Activated gamma-delta T cell (primary cell): ENCODE measurements at regions not wholly inside any gene's neighbourhood (a gene's known extent, or its start where the extent isn't known, plus 50 kb on each side); places are given as distances from the start of the nearest gene placed in this dataset.

ENCODE experiments used
- DNase-seq: peaks from one replicate; lab custom pipeline; 2025; lab: John Stamatoyannopoulos, UW

DNA sequence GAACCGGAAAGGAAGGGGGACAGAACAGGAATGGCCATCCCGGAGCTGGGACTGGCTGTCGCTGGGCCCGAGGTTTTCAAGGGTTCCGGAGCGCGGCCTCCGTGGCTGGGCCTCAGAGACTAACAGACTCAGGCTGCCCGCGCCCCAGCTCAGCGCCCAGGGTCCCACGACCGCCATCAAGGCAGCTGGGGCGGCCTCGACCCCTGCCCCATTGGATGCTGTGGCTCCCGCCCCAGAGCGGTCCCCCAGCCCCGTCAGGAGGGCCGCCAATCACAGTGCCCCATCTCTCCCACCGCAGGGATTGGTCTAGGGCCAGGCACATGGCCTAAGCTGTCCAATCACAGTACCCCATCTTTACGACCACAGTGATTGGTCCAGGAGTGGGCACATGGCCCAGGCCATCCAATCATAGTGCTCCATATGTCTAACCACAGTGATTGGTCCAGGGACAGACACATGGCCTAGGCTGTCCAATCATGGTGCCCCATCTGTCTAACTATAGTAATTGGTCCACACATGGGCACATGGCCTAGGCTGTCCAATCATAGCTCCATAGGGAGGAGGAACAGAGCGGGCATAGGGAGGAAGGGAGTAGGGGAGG lies 105.3 kb upstream of the NKX1-1 start:
- no peak for DNase-seq

DNA sequence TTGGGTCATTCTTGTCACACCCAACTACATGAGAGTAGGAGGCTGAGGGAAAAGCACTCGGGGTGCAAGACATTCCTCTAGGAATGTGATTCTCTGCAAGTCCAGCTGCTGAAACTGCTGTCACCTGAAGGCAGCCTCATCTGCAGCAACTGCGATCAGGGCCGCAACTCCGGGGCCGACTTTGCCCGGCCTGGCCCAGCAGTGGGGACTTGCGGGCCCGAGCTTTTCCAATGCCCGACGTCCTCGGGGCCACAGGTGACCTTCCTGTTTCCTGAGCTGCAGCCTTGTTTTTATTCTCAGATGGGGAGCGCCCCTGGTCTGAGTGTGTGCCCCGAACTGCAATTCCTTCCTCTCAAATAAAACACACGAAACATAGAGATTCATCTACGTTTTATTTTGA lies 104.7 kb upstream of the NKX1-1 start:
- no peak for DNase-seq

DNA sequence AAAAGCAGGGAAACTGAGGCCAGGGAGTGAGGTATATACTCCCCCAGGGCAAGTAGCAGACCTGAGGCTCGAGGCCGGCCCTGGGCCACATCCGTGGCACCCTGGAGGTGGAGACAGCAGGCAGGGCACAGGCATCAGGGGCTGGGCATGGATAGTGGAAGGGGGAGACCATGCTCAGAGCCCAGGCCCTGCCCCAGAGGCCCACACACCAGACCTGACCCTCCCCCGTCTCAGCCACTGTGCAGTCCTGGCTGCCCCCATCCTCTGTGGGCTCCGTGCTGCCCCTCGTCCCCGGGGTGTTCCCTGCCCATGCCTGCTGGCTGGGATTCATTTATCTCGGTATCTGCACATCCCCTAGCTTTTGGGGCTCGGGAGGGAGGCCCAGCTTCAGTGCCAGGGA lies 103.1 kb upstream of the NKX1-1 start:
- DNase-seq, result no peak

DNA sequence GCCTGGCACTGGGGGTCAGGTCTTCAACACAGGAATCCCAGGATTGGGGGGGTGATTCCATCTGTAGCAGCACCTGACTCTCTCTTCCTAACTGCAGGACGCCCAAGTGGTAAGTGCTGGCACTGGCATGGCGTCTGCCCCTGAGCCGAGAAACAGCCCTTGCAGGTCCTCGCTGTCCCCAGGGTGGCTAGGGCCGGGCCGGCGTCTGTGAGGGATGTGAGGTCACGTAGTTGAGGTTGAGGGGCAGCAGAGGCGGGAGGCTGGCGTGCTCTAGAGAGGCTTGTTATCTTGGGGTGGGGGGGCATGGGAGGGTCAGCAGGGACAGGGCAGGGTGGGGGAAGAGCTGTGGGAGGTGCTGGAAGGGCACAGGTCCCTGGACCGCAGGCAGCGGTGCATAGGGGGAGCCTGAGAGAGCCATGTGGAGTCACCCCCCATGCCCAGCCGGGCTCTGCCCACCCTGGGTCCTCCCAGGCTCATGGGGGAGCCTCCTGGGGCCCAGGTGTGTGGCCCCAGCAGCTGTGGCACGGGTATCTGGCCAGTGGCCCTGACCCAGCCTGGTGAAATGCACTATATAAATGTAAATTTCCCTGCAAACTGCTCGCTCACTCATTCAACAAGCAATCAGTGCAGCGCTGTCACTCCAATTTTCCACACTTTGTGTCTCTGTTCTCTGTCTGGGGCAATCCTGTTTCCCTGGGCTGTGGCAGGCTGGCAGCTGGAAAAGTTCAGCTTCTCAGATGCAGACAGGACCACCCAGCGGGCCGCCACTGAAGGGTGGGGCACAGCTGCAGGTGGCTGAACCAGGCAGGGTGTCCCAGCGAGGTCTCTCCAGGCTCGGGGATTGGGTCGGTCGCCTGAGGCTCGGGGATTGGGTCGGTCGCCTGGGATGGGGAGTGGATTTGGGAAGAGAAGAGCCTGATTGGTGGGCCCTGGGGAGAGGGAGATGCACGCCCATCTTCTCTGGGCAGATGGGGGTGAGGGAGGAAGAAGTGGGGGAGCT lies 102.2 kb upstream of the NKX1-1 start:
- no peak for DNase-seq

DNA sequence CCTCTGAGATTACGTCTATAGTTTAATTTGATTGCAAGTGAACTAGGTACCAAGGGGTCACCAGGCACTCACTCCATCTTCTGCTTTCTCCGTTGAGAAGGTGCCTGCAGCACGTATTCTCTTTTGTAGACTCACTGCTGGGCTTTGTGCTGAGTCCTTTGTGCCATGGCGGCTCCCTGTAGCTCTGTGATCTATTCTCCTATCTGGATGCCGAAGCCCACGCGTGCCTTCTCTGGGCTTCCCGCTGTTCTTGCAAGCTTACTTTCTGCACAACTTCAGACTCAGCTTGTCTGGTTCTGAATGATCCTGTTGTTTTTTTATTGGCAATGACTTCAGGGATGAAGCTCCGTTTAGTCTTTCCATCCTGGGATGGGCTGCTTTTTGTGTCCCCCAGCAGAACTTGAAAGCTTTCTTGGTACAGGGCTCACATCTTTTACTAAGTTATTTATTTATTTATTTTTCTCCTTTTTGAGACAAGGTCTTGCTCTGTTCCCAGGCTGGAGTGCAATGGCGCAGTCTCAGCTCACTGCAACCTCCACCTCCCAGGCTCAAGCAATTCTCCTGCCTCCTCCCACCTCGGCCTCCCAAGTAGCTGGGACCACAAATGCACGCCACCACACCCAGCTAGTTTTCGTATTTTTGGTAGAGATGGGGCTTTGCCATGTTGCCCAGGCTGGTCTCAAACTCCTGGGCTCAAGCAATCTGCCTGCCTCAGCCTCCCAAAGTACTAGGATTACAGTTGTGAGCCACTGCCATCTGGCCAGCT lies 100.9 kb upstream of the NKX1-1 start:
- DNase-seq, result no peak

DNA sequence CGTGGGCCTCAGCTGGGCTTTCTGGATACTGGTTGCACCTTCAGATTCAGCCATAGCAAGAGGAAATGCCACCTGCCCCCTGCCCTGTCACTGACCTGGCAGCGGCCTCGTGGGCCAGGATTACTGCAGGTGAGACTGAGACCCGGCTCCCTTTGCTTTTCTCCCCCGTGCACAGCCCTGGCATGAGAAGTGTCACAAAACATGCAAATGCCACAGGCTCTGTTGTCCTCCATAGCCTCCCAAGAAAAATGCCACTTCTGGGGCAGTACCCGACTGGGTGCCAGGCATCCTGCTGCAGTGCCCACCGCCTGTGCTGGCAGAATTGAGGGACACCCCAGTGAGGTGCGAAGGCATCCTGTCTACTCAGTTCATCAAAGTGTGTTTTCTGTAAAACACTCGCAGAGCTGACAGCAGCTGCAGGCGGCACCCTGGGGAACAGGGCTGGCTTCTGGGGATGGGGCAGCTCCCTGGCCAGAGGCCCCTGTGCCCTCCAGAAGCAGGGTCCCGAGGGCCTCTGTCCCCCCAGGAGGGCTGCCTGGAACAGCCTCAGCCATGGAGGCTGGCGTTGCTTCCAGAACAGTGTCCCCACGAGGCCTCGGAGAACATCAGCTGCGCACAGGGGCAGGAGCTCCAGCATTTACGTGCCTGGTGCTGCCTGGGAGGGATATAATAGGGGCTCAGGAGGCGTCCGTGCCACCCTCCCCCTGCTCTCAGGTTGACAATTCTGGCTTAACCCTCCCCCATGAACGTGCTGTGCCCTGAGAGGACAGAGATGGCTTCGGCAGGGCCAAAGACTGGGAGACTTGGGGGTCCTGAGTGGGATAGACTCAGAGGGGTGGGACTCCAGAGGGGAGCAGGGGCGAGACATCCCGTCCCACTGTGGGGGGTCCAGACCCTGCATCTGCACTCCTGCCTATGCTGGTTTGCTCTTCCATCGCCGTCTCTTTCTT lies 99.5 kb upstream of the NKX1-1 start:
- DNase-seq, result no peak

DNA sequence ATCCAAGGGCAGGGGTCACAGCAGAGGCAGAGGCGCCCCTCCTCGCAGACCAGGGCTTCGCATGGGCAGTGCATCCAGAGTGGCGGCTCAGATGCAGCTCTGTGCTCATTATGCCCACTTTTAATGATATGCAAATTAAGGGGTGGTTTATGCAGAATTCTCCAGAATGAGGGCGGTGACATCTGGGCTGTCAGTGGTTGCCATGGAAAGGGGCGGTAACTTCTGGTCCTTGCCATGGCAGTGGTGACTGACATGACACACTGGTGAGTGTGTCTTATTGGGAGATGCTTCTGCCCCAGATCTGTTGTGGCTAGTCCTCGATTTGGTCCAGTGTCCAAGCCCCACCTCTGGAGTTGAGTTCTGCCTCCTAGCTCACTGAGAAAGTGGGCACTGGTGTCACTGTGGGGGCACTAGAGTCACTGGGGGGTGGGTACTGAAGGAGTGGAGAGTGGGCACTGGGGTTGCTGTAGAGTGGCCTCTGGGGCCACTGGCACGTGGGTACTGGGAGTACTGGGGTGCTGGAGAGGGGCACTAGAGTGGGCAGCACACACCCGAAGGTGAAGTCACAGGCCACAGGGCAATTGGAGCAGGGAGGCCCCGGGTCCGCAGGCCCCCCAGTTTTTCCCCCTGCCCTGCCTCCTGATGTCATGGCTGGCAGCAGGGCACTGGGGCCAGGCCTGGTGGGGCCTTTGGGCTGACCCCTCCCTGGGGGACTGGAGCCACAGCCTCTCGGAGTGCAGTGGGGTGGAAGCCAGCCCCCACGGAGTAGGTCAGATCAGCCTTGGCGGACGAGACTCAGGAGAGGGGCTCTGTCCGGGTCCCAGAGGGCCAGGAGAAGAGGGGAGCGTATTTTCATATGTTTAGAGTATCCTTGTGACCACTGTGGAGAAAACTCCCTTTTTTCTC lies 98.6 kb upstream of the NKX1-1 start:
- DNase-seq, result no peak

DNA sequence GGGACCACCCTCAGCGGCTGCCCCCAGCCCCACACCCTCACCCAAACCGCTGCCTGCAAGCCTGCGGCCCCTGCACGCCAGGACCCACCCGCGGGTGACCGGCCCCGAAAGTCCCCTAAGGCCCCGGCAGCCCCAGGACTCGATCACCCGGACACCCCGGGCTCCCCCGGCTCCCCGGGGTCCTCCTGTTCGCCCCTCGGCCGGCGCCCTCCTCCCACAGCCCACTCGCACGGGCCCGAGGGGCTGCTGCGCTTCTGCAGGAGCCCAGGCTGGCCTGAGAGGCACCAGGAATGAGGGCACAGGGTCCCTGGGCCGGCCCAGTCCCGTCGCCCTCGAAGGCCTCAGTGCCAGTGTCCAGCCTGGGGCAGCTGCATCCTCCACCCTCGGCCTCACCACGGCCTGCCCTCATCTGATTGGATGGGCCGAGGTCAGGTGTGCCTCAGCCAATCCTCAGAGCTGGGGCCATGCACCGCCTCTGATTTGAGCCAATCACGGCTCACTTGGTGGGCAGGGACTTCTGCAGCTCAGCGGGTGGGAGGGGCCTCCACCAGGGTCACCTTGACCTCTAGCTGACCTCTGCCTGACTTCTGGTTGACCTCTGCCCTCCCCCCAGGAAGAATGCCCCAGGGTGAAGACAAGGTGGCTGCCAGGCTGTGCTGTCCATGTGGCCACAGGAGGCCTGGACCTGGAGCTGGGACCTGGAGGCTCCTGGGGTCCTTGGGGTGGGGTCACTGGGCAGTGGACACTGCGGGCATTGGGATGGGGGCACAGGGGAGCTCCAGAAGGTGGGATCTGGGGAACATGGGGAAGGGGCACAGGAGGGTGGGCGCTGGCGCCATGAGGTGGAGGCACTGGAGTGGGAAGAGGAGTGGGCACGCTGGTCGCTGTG lies 97.6 kb upstream of the NKX1-1 start:
- DNase-seq, result no peak

DNA sequence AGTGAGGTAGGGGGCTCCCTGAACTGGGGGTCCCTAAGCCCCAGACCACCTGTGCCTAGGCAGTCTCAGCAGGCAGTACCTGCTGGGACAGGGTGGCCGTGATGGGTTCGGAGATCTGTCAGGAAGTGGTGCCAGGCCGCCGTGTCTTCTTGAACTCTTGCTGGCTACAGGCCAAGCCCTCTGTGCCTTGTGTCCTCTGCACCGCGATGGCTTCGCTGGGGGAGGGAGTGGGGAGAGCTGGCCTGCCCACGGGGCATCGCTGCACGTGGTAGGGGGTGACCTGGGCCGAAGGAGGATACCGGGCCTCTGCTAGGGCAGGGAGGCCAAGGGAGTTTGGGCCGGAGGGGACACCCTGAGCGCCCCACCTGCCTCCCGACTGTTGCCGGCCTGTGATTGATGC lies 96.7 kb upstream of the NKX1-1 start:
- DNase-seq, result no peak

DNA sequence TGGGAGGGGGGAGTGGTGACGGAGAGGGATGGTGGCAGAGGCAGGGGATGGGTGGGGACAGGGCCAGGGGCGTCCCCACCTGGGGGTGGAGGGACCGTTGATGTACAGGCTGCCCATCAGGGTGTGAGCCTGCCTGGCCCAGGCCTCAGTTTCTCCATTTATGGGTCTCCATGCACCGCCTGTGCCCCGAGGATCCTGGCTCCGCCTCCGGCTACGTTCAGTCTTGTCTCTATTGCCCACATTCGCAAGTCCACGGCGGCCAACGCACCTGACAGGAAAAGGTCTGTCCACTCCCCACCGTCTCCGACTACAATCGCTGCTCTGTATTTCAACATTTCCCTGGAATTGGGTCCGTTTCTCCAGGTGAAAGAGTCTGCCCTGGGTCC lies 96.3 kb upstream of the NKX1-1 start:
- no peak for DNase-seq

DNA sequence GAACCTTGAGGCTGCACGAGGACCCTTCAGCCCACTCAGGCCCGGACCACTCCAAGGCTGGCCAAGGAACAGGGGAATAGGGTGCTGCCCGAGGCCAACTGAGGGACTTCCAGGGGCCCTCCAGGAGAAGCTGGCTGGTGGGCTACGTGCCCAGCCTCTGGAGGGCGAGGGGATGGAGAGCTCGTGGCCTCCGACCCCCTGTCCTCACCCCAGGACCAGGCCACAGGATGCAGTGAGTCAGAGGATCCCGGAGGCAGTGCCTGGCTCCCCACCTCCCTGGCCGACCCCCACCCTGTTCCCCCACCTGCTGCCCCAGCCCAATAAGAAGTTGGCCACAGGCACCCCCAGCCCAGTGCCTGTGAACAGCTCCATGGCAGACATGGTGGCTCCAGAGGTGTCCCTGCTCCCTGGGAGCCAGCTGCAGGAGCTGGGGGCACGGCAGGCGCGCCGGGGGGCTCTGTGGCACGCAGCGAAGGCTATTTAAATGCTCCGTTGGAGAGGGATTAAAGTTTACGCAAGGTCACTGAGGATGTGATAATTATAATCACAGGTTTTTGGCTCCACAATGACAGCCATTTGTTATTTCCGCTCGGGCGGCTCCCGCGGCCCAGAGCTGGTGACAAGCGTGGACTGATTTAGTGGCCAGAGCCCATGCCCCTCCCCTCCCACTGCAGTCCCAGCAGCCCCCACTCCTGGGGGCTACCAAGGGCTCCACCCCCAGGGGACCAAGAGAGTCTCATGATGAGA lies 95.7 kb upstream of the NKX1-1 start:
- no peak for DNase-seq

DNA sequence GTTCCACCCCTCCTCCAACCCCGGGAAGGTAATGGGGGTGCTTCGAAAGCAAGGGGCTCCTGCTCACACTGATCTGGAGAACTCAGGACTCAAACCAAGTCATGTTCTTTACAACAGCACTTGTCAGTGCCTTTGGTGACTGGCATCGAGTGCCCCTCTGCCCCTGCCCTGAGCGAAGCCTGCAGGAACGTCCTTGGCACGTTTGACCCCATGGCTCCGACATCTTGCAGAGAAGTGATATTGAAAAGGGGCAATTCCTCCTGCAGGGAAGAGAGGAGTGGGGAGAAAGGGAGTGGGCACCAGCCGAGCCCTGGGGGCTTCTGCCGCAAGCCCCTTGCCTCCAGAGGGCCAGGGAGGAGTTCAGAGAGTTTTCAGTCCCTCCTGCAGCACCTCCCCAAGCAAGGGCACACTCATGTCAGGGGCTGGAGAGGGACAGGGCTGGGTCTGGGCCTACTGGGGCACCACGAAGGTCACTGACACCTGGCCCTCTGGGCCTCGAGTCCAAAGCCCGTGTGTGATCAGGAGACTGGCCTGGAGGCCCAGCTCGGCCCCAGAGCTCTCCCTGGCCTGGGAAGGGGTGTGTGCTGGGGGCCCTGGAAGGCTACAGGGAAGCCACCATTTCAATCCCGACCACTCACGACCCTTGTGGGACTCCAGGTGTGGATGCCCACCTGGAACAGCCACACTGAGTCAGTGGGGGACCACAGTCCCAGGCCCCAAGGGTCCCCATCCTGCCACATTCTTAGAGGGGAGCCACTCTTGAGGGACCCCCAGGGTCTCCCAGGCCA lies 94.9 kb upstream of the NKX1-1 start:
- DNase-seq, result no peak

DNA sequence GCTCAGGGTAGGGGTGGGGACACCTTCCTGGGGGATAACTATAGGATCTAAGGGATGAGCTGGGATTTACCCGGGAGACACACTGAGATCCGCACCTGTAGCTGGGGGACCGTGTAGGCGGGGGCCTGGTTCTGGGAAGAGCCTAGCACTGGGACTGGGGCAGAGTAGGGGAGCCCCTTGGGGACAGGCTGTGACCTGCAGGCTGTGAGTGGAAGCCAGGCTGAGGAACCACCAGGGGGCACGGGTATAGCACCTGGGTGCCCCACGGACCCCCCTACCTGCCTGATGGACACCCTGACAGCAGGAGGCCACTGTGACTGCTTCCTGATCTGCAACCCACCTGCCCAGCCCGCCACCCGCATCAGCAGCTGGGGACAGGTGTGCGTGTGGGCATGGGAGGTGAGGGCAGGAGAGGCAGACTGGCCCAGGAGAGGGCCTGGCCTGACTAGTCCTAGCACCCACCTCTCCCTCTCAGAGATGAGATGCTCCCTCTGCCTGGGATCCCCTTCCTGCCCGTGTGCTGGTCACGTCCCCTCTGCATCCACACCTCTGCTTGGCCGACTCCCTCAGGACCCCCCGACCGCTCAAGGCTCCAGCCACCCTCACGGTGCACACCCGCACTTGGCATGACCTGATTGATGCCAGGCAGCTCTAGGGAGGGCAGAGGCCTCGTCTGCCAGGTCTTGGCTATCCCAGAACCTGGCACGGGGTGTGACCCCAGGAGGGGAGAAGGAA lies 94.2 kb upstream of the NKX1-1 start:
- DNase-seq, result no peak

DNA sequence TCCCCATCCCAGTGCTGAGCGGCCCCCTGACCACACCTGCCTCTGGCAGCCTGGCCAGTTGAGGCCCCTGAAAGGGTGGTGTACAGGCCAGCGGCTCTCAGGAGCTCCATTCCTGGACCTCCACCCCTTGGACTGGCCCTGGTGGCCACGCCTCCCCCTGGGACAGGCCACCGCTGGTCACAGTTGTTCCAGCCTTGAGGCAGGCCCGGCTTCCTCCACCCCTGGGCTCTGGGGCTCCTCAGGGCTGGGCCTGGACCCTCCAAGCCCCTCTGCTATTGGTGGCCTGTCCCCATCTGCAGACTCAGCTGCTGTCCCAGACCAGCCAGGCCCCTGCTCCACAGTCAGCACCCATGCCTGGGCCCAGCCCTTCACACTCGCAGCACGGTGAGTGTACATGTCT lies 93.2 kb upstream of the NKX1-1 start:
- no peak for DNase-seq

DNA sequence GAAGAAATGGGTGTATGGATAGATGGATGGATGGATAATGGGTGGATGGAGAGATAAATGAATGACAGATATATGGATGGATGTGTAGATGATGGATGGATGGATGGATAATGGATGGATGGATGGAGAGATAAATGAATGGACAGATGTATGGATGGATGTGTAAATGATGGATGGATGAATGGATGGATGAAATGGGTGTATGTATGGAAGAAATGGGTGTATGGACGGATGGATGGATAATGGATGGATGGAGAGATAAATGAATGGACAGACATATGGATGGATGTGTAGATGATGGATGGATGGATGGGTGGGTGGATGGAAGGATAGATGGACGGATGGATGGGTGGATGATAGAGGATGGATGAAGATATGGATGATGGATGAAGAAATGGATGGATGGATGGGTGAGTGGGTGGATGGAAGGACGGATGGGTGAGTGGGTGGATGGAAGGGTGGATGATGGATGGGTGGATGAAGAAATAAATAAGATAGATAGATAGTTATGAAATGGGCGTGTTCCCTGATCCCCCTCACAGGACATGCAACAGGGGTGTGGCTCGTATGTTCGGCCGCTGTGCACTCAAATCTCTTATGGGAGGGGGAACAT lies 91.1 kb upstream of the NKX1-1 start:
- DNase-seq, result no peak

DNA sequence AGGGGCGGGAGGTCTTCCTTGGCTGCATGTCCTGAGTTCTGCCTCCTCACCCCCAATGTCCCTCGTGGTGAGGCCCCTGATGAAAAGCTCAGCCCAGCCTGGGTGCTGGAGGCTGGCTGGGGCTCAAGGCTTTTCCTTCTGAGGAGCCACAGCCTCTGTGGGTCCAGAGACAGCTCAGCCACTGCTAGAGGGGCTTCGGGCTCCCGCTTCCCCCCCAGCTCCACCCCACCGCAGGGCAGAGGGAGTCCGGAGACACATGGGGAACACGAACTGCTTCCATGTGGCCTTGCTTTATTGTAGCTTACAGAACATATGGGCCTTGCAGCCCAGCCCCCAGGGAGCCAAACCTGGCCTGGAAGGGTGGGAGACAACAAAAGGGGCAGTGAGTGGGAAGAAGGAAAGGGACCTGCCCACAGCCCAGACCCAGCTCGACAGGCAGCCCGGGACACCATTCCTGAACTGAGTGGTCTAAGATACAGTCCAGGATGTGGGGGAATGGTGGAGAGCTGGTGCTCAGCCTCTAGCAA lies 89.9 kb upstream of the NKX1-1 start:
- no peak for DNase-seq
